Spleen (tissue), 7 donors: ENCODE measurements at regions not wholly inside any gene's neighbourhood (a gene's known extent, or its start where the extent isn't known, plus 50 kb on each side); places are given as distances from the start of the nearest gene placed in this dataset.

ENCODE experiments used
- POLR2A ChIP-seq, 3 donors: fragments of 450-650 bp; IDR thresholded peaks; one replicate each; pipeline ENCODE4 v1.5.1; 2017; ENCODE audit warnings: antibody characterized with exemption in 3 of 3, mild to moderate bottlenecking in 1 of 3
- POLR2AphosphoS5 ChIP-seq, 3 donors: sonication (generic); formaldehyde crosslinking; IDR thresholded peaks; one replicate each; pipeline ENCODE4 v1.5.1; 2017; ENCODE audit warnings: antibody characterized with exemption in 3 of 3
- TF ChIP-seq, protein P1 (sequence below), 11 experiments: fragments of 200-600 bp in 7 of 11; fragments of 450-650 bp in 4 of 11; sonication (generic) in 4 of 11; IDR thresholded peaks in 8 of 11; conservative IDR thresholded peaks in 3 of 11; 1 replicate in 7 of 11; 2 replicates in 4 of 11; pipeline versions ENCODE4 v1.4.0 to v1.8.0; 2016 to 2021; ENCODE audit warnings: antibody characterized with exemption in 11 of 11, inconsistent platforms in 4 of 11, mild to moderate bottlenecking in 1 of 11
- donor health status: DM: no; HTN: no; CAD: no; lungs with moderate emphysema.
- donor health status: DM: no; HTN: no; CAD: no.
- donor health status: DM: no; HTN: no; CAD: no.

DNA sequence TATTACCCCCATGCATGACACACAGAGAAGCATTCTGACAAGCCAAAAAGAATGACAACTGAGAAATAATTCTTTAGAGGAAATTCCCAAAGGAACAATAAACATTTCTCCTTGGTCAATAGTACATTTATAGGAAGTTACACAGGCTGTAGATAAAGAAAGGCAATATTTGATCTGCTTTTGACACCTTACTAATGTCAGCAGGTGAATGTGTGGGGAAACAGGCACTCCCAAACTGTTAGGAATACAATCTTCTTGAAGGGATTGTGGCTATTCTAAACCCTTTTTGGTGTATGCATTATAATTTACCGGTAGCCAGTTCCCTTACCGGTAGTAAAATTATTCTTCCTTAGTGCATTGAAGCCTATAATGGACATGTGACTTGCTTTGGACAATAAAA, 116.1 kb upstream of the FTMT start:
- TF ChIP-seq, protein P1, sequence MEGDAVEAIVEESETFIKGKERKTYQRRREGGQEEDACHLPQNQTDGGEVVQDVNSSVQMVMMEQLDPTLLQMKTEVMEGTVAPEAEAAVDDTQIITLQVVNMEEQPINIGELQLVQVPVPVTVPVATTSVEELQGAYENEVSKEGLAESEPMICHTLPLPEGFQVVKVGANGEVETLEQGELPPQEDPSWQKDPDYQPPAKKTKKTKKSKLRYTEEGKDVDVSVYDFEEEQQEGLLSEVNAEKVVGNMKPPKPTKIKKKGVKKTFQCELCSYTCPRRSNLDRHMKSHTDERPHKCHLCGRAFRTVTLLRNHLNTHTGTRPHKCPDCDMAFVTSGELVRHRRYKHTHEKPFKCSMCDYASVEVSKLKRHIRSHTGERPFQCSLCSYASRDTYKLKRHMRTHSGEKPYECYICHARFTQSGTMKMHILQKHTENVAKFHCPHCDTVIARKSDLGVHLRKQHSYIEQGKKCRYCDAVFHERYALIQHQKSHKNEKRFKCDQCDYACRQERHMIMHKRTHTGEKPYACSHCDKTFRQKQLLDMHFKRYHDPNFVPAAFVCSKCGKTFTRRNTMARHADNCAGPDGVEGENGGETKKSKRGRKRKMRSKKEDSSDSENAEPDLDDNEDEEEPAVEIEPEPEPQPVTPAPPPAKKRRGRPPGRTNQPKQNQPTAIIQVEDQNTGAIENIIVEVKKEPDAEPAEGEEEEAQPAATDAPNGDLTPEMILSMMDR (IDR thresholded peaks at IDR 0.05 in 8 of 11, conservative IDR thresholded peaks at IDR 0.05 in 3 of 11): no peak
- no peak for TF ChIP-seq POLR2A (IDR thresholded peaks at IDR 0.05)
- TF ChIP-seq POLR2AphosphoS5 (IDR thresholded peaks at IDR 0.05): no peak
